Muscle of leg (tissue), 3 donors: ENCODE measurements at regions not wholly inside any gene's neighbourhood (a gene's known extent, or its start where the extent isn't known, plus 50 kb on each side); places are given as distances from the start of the nearest gene placed in this dataset.

Experiments
- DNase-seq: peaks from one replicate; pipeline ENCODE4 v3.0.0; 2013
- H3K27ac ChIP-seq: one replicate; pipeline ENCODE4 v1.5.1; 2013; ENCODE audit warnings: mild to moderate bottlenecking, low read length, control low read depth
- H3K27me3 ChIP-seq: one replicate; pipeline ENCODE4 v1.6.1; 2013; ENCODE audit warnings: low read length; ENCODE audit not compliant: control insufficient read depth, insufficient read depth
- H3K36me3 ChIP-seq: one replicate; pipeline ENCODE4 v1.6.1; 2013; ENCODE audit warnings: low read length; ENCODE audit not compliant: control insufficient read depth, insufficient read depth
- H3K4me1 ChIP-seq: one replicate; pipeline ENCODE4 v1.6.1; 2013; ENCODE audit warnings: low read length; ENCODE audit not compliant: control insufficient read depth, insufficient read depth
- H3K4me3 ChIP-seq: one replicate; pipeline ENCODE4 v1.5.1; 2013; ENCODE audit warnings: low read length, control low read depth
- H3K9me3 ChIP-seq: replicated peaks from 2 replicates; pipeline ENCODE4 v1.6.1; 2013; ENCODE audit warnings: low read depth, low read length; ENCODE audit not compliant: control insufficient read depth
- WGBS: methylation state at CpG from one replicate; pipeline ENCODE4 v1.1.5; 2013; ENCODE audit warnings: missing lambda C conversion rate; ENCODE audit not compliant: insufficient coverage; 5-methylcytosine and 5-hydroxymethylcytosine counted together

DNA sequence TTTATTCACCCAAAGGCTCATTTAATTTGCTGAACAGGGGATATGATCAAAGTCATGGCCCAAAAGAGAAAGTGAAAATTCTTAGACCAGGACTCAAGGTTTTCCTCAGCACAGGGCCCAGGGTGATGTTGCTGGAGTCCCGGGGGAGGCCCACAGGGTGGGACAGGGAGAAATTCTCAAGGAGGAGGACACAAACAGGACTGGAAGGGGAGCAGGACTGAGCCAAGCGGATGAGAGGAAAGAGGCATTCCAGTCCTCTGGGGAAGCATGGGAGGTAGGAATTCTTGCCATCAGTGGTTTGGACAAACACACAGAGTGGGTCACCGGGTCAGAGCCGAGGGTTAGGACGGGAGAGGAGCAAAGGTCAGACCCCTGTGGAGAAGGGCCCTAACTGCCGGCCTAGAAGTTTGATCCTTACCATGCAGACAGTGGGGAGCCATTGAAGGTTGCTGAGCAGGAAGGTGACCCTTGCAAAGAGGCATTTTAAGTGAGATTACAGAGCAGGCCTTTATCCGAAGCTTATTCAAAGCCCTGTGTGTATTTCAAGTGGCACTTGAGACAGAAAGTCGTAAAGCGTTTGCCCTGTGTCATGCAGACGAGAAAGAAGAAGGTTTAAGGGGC lies 68.4 kb upstream of the PTGR2 start:
- no peak overlapping the region for H3K4me3 ChIP-seq
- 68% methylated on average over 10 of the region's 10 CpGs for WGBS
- peaks cover 53% of the 10 kb centered on the region for H3K4me1 ChIP-seq
- H3K36me3 ChIP-seq, result peaks cover 16% of the 10 kb centered on the region
- DNase-seq, result no peak
- no peaks in the 10 kb centered on the region for H3K9me3 ChIP-seq
- peak overlapping the region; percentile 1 for H3K27ac ChIP-seq
- H3K27me3 ChIP-seq, result no peaks in the 10 kb centered on the region

DNA sequence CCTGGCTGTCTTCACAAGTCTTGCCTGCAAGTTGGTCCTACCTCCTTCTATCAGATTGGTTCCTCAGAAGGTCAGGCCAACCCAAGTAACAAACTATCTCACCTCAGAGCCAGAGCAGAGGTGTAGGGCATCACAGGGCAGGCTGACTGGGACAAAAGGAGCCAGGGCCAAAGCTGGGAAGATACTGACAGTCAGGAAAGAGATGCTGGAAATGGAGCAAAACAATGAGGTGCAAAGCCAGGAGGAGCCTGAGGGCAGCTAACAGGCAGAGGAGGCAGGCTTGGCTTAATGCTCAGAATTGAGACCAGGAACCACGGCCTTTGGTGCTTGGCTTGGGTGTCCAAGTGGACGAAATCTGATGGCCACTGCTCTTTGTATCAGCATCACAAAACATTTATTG lies 68.4 kb upstream of the PNMA1 start:
- Histone ChIP-seq H3K36me3 (peaks cover 16% of the 10 kb centered on the region), H3K27me3 (no peaks in the 10 kb centered on the region), H3K27ac (no peak overlapping the region), H3K4me3 (no peak overlapping the region), H3K4me1 (peaks cover 49% of the 10 kb centered on the region), H3K9me3 (no peaks in the 10 kb centered on the region)
- no peak for DNase-seq
- WGBS, result no CpG with 5 or more reads among the region's 2 CpGs

DNA sequence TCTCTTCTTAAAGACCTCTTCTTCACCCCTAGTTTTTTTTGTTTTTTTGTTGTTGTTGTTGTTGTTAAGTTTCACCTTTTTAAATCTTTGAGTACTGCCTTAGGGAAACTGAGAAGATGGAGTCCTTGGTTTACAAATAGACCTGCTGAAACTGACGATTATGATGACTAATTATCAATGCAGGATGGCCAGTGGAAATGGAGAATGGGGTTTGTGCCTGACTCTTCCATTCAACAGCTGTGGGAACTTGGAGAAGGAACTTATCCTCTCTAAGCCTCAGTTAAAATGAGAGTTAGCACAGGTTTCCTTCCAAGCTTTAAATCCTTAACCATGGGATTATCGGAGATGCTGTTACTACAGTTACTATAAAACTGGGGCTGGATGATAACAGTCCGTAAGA lies 66.7 kb upstream of the PNMA1 start:
- Histone ChIP-seq H3K4me1 (peaks cover 55% of the 10 kb centered on the region), H3K27ac (peak overlapping the region; percentile 78)

DNA sequence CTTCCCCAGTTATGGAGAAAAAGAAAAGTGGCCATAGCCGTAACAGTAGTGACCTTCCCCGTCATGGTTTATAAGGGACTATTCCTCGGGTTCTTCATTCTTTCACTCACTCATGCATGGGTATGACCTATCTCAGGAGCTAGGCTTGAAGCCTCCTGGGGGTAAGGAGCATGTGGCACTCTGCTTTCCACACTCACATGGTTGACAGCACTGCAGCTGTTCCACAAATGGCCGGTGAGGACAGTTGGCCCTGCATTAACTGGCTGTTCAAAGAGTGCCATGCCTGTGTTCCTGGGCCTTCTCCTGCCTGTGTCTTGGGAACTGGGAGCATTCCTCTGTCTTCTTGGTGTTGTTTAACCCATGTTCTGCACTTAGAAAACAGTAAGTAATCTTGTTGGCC lies 66.2 kb upstream of the PNMA1 start:
- Histone ChIP-seq H3K27me3 (no peaks in the 10 kb centered on the region), H3K4me1 (peaks cover 55% of the 10 kb centered on the region), H3K9me3 (no peaks in the 10 kb centered on the region), H3K36me3 (peaks cover 18% of the 10 kb centered on the region), H3K27ac (peak overlapping the region; percentile 78), H3K4me3 (no peak overlapping the region)
- peak; percentile 69 for DNase-seq
- 95% methylated on average over 3 of the region's 4 CpGs for WGBS

More for the DNA sequence above, 66.7 kb upstream of the PNMA1 start:
- no peak for DNase-seq
- Histone ChIP-seq H3K9me3 (no peaks in the 10 kb centered on the region), H3K4me3 (no peak overlapping the region), H3K27me3 (no peaks in the 10 kb centered on the region), H3K36me3 (peaks cover 17% of the 10 kb centered on the region)
- WGBS, result 86% methylated on average over 1 of the region's 3 CpGs

DNA sequence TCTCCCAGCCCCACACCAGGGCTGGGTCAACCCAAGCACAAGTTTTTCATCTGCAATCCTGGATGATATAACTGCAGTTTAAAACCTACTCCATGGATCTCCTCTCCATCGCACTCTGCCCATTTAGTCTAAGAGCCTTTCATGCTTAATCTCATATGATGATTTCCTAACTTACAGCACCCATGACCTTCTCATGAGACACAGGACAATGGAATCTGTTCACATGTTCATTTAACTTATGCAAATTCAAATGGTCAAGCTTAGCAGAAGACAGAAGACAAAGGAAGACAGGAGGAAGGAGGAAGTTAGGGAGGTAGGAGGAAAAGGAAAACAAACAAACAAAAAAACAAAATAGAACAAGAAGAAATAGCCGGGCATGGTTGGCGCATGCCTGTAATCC lies 64.6 kb upstream of the PNMA1 start:
- H3K27me3 ChIP-seq, result no peaks in the 10 kb centered on the region
- H3K27ac ChIP-seq, result no peak overlapping the region
- no peaks in the 10 kb centered on the region for H3K9me3 ChIP-seq
- H3K36me3 ChIP-seq, result peaks cover 18% of the 10 kb centered on the region
- H3K4me1 ChIP-seq, result peaks cover 53% of the 10 kb centered on the region
- H3K4me3 ChIP-seq, result no peak overlapping the region
- WGBS, result 100% methylated on average over 1 of the region's 3 CpGs
- no peak for DNase-seq

DNA sequence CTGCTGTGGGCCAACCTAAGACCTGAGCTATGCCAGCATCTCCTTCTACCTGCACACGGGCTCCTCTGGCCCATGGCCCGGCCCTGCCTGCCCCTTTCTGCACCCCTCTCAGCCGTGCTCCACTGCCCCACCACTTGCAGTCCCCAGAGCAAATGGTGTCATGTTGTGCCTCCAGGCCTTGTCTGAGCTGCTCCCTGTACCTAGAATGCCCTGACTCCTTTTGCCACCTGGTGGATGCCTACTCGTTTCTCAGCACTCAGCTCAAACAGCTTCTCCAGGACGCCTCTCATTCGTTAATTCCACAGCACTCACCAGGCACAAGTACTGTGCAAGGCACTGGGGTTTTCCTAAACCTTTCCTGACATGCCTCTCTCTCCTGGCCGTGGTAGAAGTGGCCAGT lies 63.2 kb upstream of the PNMA1 start:
- H3K27me3 ChIP-seq, result no peaks in the 10 kb centered on the region
- peaks cover 44% of the 10 kb centered on the region for H3K4me1 ChIP-seq
- no peak overlapping the region for H3K4me3 ChIP-seq
- H3K9me3 ChIP-seq, result no peaks in the 10 kb centered on the region
- no peak for DNase-seq
- WGBS, result 64% methylated on average over 7 of the region's 7 CpGs
- H3K27ac ChIP-seq, result no peak overlapping the region
- peaks cover 14% of the 10 kb centered on the region for H3K36me3 ChIP-seq

DNA sequence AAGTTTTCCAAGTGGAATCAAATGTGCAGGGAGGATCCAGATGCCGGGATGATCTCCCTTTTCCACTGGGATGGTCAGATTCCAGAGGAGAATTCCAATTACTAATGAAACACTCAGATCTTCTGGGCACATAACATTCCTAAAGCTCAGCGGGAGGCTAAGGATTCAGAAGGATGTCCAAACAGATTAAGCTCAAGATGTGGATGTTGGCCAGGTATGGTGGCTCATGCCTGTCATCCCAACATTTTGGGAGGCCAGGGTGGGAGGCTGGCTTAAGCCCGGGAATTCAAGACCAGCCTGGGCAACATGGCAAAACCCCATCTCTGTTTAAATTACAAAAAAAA lies 62.0 kb upstream of the PNMA1 start:
- no CpG with 5 or more reads among the region's 3 CpGs for WGBS
- Histone ChIP-seq H3K36me3 (peaks cover 11% of the 10 kb centered on the region), H3K27ac (no peak overlapping the region), H3K9me3 (no peaks in the 10 kb centered on the region), H3K27me3 (no peaks in the 10 kb centered on the region), H3K4me1 (peaks cover 54% of the 10 kb centered on the region), H3K4me3 (no peak overlapping the region)
- no peak for DNase-seq

DNA sequence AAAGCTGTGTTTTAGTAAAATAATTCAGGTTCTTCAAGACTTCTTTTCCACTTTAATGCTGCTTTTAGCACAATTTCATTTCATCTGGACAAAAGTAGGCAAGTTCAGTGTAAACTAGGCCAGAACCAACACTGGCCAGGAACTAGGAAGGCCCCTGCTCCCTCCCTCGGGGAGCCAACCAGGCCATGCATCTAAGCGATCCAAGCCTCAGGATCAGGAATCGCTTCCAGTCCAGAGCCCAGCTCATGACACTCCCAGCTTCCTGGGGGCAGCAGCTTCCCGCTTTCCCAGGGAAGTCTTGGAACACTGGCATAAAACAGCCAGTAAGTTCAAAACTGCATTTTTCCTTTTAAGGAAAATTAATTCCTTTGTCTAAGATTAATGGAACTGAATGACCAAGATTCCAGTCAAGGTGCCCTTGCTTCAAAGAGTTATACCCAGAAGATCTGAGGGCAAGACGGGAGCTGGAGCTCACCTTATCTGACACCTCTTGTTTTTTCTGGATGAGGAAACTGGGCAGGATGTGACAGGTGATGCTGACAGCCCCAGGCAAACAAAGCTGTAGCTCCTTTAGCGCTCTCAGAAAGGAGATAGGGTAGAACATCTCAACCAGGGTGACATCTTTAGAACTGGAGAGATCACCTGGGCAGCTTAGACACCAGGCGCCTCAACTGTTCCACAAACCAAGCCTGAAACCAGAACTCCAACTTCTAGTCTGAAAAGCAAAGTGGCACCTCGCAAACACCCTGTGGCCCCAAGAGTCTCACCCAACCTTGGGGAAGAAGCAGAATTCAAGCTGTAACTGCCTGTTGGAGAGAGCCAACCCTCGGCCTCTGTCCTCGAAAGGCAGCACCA lies 61.4 kb upstream of the PNMA1 start:
- no peak overlapping the region for H3K4me3 ChIP-seq
- no peak for DNase-seq
- WGBS, result 43% methylated on average over 4 of the region's 10 CpGs
- H3K27ac ChIP-seq, result no peak overlapping the region
- peaks cover 57% of the 10 kb centered on the region for H3K4me1 ChIP-seq
- H3K36me3 ChIP-seq, result peaks cover 12% of the 10 kb centered on the region
- no peaks in the 10 kb centered on the region for H3K9me3 ChIP-seq
- no peaks in the 10 kb centered on the region for H3K27me3 ChIP-seq

DNA sequence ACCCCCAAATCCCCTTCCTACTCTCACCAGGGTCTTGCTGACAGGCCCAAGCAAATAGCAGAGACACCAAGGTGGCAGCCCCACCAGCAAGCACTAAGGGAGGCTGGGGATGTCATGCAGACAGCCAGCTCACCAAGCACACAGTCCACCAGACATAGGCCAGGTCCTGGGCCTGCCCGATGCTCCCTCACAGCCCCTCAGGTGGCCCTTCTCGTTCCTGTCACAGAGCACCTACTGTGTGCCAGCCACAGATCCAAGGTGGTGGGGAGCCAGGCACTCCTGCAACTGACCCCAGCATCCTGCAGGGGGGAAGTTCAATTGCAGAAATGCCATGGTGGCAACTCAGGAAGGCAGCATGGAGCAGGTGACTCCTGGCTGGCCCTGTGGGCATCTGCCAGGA lies 60.5 kb upstream of the PNMA1 start:
- H3K36me3 ChIP-seq, result peaks cover 12% of the 10 kb centered on the region
- no peak for DNase-seq
- H3K4me1 ChIP-seq, result peaks cover 54% of the 10 kb centered on the region
- H3K27me3 ChIP-seq, result no peaks in the 10 kb centered on the region
- H3K27ac ChIP-seq, result no peak overlapping the region
- WGBS, result no CpG with 5 or more reads among the region's 2 CpGs
- H3K9me3 ChIP-seq, result no peaks in the 10 kb centered on the region
- no peak overlapping the region for H3K4me3 ChIP-seq

DNA sequence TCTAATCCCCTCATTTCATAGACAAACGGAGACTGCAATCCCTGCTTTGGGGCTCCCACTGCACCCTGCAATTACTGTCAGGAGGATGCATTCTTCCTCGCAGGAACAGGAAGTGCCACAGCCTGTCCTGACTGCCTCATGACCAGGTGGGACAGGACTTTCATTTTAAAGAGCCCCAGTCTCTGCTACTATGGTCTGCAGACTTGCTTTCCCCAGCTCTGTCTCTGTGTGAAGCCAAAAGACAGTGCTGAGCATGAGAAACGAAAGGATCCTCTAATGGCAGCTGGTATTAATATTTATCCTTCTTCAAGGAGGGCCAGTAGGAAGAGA lies 60.0 kb upstream of the PNMA1 start:
- no peak overlapping the region for H3K27ac ChIP-seq
- peaks cover 54% of the 10 kb centered on the region for H3K4me1 ChIP-seq
- DNase-seq, result no peak
- WGBS, result 46% methylated on average over 2 of the region's 3 CpGs
- H3K36me3 ChIP-seq, result peaks cover 14% of the 10 kb centered on the region
- no peak overlapping the region for H3K4me3 ChIP-seq
- H3K9me3 ChIP-seq, result no peaks in the 10 kb centered on the region
- H3K27me3 ChIP-seq, result no peaks in the 10 kb centered on the region
